GM21515 (cell line): ENCODE measurements at regions not wholly inside any gene's neighbourhood (a gene's known extent, or its start where the extent isn't known, plus 50 kb on each side); places are given as distances from the start of the nearest gene placed in this dataset.

ENCODE experiments used
- ATAC-seq: cut with Tn5 transposase; IDR thresholded peaks from one replicate; pipeline ENCODE4 v1.9.1; 2021; ENCODE audit not compliant: unreplicated experiment

- ATAC-seq = no peak
These were observed 83.6 kb upstream of the BARX2 start for GRCh38 chr11:129292092-129292491.

GRCh38 chr11:129291546-129291945 lies 84.1 kb upstream of the BARX2 start:
- no peak for ATAC-seq

GRCh38 chr11:129290966-129291365 lies 84.7 kb upstream of the BARX2 start:
- no peak for ATAC-seq

- ATAC-seq = no peak
These were observed 86.2 kb upstream of the BARX2 start for GRCh38 chr11:129289350-129290040.

DNA sequence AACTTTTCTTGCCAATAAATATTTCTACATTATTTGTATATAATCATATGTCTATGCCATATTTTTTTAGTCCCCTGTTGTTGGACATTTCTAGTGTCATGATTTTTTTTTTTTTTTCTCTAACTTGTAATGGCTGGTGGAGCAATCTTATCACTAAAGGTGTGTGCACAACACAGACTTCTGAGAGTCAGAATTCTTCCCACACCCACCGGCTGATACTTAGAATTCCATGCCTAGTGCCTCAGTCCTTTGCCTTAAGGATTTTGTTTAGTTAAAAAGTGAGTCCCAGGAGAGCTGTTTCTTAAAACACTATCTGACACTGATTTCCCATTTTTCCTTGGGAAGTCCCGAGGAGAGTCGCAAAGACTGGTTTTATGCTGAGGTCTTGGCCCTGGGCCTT lies 87.7 kb upstream of the BARX2 start:
- ATAC-seq = no peak

DNA sequence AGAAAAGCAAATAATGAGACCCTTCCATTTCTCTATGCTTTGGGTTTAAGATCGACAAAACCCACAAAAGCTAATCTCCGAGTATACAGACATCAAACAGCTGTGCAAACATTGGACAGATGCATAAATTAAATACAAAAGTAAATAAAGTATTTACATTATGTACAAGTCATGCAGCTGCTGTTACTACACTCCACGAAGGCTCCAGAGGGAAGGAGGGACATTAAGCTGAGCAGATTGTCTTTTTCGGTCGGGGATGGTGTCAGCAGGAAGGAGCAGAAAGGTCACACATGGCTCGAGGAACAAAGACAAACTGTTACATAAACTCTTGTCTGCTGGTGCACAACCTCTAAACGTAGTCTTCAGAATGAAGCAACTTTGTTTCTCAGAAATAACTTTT lies 88.8 kb upstream of the BARX2 start:
- no peak for ATAC-seq

DNA sequence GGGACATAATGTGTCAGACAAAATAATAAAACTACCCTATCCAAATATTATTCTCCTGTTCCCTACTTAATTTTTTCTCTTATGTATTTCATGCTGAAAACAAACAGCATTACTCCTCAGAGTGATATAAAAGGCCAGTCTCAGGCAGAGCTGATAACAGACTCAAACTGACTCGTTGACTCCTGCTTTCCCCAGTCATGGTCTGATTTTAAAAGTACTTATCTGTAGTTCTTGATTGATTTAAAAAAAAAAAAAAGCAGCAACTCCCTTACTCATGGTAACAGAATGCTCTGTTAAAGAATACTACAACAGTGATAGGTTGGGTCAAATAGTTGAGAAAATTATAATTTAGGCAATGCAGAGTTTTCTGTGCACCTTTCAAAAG lies 90.3 kb upstream of the BARX2 start:
- no peak for ATAC-seq

DNA sequence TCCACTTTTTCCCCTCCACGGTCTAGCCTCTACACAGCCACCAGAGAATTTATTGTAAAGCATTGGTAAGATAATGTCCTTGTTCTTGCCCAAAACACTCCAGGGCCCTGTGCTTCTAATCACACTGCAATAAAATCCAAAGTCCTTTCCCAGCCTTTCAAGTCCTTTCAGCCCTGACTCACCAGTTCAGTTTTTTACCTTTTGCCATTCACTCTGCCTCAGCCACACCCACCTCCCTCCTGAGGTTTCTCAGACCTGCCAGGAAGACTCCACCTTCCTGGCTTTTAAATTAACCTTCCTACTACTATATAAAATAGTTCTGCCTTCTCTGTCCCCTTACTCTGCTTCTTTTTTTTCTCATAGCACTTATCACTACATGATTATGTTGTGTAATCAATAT lies 91.0 kb upstream of the ARHGAP32 start:
- ATAC-seq = no peak

DNA sequence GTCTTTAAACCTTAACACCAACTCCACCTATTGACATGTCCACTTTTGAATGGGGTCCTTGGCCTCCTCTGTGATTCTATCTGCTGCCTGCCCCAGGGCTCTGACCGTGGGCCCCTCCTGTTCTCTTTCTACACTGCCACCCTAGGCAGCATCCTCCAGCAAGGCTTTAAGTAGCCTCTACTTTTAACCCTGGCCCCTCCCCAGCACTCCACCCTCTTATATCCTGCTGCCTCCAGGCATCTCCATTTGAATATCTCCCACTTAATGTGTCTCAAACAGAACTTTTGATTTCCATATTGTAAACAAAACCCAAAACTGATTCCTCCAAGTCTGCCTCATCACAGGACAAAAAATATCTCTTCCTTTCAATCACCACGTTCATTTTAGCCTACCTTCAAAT lies 90.5 kb upstream of the ARHGAP32 start:
- no peak for ATAC-seq

DNA sequence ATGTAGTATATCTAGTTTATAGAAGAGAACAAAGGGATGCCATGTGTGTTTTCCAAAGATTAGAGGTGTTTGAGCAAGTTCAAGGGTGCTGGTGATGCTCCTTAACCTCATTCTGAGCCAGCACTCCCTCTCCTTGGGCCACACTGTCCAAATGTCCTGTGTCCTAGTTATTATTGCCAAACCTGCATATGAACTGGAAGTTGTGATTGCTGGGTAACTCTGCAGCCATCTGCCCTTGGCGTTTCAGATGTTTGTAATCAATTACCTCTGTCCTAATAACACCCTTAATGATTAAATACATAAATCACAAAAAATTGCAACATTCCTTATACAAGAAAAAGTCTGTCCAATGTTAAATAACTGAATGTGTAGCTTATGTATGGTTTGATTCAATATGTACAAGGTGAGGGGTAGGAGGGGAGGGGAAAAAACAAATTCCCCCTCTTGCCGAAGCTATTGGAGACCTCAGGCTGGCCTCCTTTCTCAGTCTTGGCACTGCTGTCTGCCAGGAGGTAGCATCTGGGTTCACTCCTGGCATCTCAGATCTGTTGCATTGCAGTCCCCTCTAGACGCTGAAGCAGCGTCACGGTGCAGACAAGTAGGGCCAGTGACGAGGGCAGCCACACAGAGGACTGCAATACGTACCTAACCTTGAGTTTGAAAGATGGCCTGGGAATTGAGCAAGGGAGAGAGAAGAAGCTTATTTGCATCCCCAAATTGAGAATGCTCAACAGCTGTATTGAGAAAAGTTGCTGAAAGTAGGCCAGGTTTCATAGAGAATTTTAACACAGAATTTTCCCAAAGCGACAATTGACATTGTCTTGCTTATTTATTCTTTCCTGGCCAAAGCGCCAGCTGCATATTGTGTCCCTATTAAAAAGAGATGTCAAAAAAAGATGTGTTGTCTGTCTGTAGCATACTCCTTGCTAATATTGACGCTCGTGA lies 89.6 kb upstream of the ARHGAP32 start:
- no peak for ATAC-seq

DNA sequence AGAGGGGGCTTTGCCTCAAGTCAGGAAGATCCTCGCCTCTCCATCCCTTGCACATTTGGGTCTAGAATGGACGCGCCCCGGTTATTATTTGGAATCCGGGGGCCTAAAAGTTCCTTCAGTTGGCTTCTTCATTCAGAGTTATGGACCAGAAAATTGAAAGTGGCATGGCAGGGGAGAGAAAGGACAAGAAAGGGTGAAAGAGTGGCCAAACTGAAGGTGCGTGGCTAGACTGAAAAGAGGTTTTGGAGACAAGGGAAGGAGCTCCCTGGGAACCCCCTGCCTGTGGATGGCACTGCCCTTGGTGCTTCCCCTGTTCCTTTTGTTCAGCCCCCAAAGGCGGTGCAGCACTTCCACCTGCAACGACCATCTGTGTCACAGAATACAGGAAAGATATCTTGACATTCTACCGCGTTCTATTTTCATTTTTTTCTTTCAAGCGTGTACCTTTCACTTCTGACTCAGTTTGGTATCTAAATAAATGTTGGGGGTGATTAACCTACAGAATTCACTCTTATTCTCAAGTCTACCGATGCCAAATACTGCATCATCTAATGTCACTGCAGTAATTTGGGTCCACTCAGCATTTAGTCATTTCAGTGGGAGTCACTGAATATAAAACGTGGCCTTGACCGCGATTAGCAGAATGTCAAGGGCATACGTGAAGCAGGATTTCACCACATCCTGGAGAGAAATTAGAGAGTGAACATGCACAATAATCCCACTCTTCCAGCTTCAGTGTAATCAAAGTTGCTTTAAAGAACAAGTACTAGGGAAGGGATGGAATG lies 88.1 kb upstream of the ARHGAP32 start:
- ATAC-seq = no peak

DNA sequence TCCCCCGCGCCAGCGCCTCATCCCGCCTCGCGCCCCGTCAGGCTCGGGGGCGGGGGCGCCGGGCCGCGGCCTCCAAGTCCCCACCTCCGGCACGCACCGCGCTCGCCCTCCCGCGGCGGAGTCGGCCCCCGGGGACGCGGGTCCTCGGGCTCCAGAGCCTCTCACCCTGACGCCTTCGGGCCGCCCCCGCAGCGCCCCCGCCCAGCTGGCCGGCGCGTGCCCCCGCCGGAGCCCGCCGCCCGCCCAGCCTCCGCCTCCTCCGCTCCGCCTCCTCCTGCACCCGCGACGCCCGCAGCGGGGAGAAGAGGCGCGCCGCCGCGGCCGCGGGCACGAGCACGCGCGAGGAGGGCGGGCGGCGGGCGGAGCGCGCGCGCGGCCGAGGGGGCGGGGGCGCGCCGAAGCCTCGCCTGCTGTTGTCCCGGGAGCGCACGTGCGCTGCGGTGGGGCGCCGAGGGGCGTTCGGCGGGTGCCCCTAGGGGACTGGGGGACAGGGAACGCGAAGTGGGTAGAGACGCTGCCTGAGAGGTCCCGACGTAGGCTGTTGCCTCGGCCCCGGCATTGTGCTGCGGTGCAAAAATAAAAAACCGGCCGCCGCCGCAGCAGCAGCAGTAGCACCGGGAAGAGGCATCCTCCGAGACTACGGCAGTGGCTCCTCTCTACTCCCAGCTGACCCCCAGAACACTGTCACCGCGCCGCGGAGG lies 87.4 kb upstream of the ARHGAP32 start:
- ATAC-seq = peak; percentile 65

DNA sequence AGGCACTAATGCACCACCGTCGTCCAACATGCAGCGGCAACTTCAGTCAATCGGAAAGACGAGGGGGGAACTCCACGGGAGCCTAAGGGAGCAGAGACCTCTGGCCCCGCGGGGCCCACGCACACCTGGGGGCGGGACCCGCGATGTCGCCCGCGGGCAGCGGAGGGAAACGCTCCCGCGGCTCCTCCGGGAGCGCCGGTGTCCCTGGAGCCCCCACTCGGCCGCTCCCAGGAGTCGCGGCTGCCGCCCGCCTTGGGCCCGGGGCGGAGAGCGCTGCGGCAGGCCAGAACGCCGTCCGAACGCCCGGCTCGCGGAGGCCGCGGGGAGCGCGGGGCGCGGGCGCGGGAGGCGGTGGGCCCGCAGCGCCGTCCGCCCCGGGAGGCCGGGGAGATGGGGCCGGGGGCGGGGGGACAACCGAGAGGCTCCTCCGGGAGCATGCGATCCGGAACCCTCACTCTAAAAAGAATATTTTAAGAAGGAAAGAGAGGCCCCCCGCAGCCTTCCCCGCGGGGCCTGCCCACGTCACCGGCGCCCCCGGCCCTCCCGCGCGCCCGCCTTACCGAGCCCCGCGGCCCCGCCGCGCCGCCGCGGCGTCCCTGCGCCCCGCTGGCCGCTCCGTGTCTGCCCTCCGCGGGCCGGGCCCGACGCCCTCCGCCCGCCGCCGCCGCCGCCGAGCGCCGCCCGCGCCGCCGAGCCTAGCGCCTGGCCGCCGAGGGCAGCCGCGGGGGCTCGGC lies 86.6 kb upstream of the ARHGAP32 start:
- ATAC-seq = no peak

DNA sequence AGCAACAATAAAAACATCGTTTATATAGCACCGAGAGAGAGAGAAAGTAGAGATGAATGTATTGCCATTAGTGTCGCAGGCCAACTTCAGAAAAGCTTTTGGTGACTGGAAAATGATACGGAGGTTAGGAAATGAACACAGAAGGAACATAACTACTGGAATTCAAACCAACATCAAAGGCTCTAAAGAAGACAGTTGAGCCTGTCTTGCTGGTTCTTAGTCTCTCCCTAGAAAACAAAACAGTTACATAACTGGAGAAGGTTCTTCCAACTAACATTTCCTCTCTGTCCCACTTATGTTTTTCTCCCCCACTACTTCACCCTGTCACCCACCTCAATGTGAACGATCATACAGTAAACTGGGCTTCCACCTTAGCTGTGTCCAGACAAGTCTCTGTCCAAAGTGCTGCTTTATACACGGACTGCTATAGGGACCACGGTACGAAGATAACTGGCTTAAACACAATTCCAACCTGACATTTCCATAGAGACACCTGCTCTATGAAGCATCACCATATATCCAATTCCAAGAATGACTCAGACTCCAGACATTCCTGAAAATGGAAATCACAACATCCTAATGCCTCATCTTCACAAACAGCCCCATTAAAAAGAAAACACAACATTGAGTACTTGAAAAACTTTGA lies 85.2 kb upstream of the ARHGAP32 start:
- ATAC-seq = no peak

- ATAC-seq = no peak
These were observed 83.7 kb upstream of the ARHGAP32 start for GRCh38 chr11:129275828-129276227.

DNA sequence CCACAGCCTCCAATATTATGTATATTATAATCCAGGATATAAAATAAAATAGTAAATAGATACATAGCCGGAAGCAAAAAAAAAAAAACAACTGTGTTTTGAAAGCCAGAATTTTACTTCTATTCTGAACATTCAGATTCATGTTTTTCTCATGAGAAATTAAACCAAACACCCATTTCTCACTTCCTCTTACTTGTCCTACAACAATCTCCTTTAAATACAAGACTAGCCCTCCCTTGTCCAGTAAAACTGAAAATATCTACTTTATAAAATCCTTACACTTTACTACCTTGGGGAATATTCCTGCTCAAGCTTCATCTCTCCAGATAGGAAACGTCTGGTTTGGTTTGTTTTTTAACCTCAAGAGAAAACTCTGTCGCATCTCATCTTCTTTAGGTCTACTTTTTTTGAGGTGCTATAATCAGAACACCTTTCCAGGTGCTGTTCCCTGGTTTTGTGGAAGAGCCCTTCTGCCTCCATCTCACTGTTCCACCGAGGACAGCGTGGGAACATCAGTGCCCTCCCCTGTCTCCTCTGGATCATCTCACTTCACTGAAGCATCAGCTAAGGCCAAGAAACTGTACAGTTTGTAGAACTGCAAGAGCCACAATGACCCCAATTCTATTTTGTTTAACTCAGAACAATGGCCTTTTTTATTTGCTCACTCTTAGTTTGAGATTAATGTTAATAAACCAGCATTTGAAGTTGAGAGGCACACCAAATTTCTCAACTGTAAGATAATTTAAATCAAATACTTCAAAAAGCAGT lies 82.0 kb upstream of the ARHGAP32 start:
- no peak for ATAC-seq

DNA sequence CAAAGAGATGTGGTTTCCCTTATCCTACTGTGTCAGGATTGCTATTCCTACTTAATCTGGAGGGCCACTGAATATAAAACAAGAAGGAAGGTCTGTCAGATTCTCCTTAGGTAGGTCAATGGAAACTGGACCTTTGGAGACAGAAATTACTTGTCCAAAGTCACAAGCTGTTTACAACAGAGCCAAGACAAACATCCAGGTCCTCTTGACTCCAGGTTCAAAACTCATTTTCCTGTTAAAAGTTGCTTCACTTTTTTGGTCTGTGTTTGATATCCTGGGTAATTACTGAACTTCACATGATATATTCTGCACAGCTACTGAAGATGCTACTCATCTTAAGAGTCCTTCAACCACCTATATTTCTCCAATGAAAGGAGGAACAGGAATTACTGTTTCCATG lies 81.2 kb upstream of the ARHGAP32 start:
- ATAC-seq = no peak

- ATAC-seq = no peak
These were observed 78.9 kb upstream of the ARHGAP32 start for GRCh38 chr11:129271030-129271429.

GRCh38 chr11:129270446-129270845 lies 78.3 kb upstream of the ARHGAP32 start:
- ATAC-seq = no peak
